IMR-90 (cell line): ENCODE measurements at regions not wholly inside any gene's neighbourhood (a gene's known extent, or its start where the extent isn't known, plus 50 kb on each side); places are given as distances from the start of the nearest gene placed in this dataset.
A peak's percentile ranks its signal among the peaks of the same experiment; 100 is the strongest.

Experiments
- ATAC-seq: fragments of 200-7000 bp; cut with Tn5 transposase; 2 replicates; pipeline ENCODE4 v1.9.1; 2020; ENCODE audit warnings: low read depth, mild to moderate bottlenecking, moderate library complexity
- BruUV-seq: library from RNA; stranded (reverse); fragments of 400-500 nt; replicated peaks from 2 replicates; lab custom pipeline; 2021; lab: Mats Ljungman, UMichigan
- CTCF ChIA-PET: fragments of 300-600 bp; formaldehyde crosslinking; extraction: SDS; loops from one replicate; lab custom pipeline; 2021; ENCODE audit warnings: antibody characterized with exemption; lab: Yijun Ruan, JAX
- POLR2A ChIA-PET: fragments of 300-600 bp; sonication (Branson Sonifier 250); formaldehyde crosslinking; loops from one replicate; lab custom pipeline; 2022; ENCODE audit warnings: antibody characterized with exemption; ENCODE audit not compliant: unreplicated experiment; lab: Charles Lee
- DNase-seq: peaks from one replicate; pipeline ENCODE4 v3.0.0; 2013
- H2AFZ ChIP-seq: replicated peaks from 2 replicates; pipeline ENCODE3; 2013; ENCODE audit warnings: low read length, mild to moderate bottlenecking; ENCODE audit not compliant: poor library complexity
- H2AK5ac ChIP-seq: 2 replicates; pipeline ENCODE4 v1.6.1; 2013; ENCODE audit warnings: low read depth, low read length, inconsistent platforms
- H2AK9ac ChIP-seq: replicated peaks from 2 replicates; pipeline ENCODE3; 2013; ENCODE audit warnings: mild to moderate bottlenecking, low read depth, low read length, moderate library complexity; ENCODE audit not compliant: poor library complexity
- H2BK120ac ChIP-seq: 2 replicates; pipeline ENCODE4 v1.6.1; 2013; ENCODE audit warnings: low read depth, low read length, inconsistent platforms
- H2BK15ac ChIP-seq: 3 replicates; pipeline ENCODE4 v1.6.1; 2013; ENCODE audit warnings: low read depth, low read length, inconsistent platforms
- H2BK20ac ChIP-seq: 2 replicates; pipeline ENCODE4 v1.6.1; 2013; ENCODE audit warnings: low read depth, mild to moderate bottlenecking, inconsistent platforms, low read length, moderate library complexity
- H2BK5ac ChIP-seq: 2 replicates; pipeline ENCODE4 v1.6.1; 2013; ENCODE audit warnings: mild to moderate bottlenecking, low read depth, low read length, inconsistent platforms; ENCODE audit not compliant: poor library complexity, severe bottlenecking
- H3K14ac ChIP-seq: replicated peaks from 2 replicates; pipeline ENCODE4 v1.6.1; 2013; ENCODE audit warnings: low read depth, low read length, inconsistent platforms
- H3K18ac ChIP-seq: 2 replicates; pipeline ENCODE4 v1.6.1; 2013; ENCODE audit warnings: low read depth, low read length, control low read depth
- H3K23ac ChIP-seq: 2 replicates; pipeline ENCODE4 v1.6.1; 2013; ENCODE audit warnings: low read depth, low read length, inconsistent platforms
- H3K27ac ChIP-seq: 2 replicates; pipeline ENCODE4 v1.5.1; 2013; ENCODE audit warnings: mild to moderate bottlenecking, control low read depth, low read length; ENCODE audit not compliant: insufficient read depth
- H3K27me3 ChIP-seq: 2 replicates; pipeline ENCODE4 v1.6.1; 2013; ENCODE audit warnings: low read length; ENCODE audit not compliant: control insufficient read depth, insufficient read depth
- H3K36me3 ChIP-seq: 2 replicates; pipeline ENCODE4 v1.6.1; 2013; ENCODE audit warnings: low read length, mixed read lengths; ENCODE audit not compliant: control insufficient read depth, insufficient read depth
- H3K4ac ChIP-seq: 2 replicates; pipeline ENCODE4 v1.6.1; 2013; ENCODE audit warnings: low read depth, low read length, inconsistent platforms
- H3K4me1 ChIP-seq: 2 replicates; pipeline ENCODE4 v1.6.1; 2013; ENCODE audit warnings: low read length, mixed read lengths; ENCODE audit not compliant: control insufficient read depth, insufficient read depth
- H3K4me2 ChIP-seq: 2 replicates; pipeline ENCODE4 v1.6.1; 2013; ENCODE audit warnings: low read depth, mild to moderate bottlenecking, control low read depth, low read length, moderate library complexity
- H3K4me3 ChIP-seq: 2 replicates; pipeline ENCODE4 v1.5.1; 2013; ENCODE audit warnings: low read depth, mild to moderate bottlenecking, control low read depth, low read length, moderate library complexity; ENCODE audit not compliant: insufficient read depth
- H3K56ac ChIP-seq: 2 replicates; pipeline ENCODE4 v1.6.1; 2013; ENCODE audit warnings: low read length, inconsistent platforms; ENCODE audit not compliant: insufficient read depth; ENCODE audit errors: extremely low read depth
- H3K79me1 ChIP-seq, 2 experiments: 2 replicates each; pipeline ENCODE4 v1.6.1; 2013; ENCODE audit warnings: low read length in 2 of 2, inconsistent platforms in 1 of 2, low read depth in 1 of 2
- H3K9ac ChIP-seq: 2 replicates; pipeline ENCODE4 v1.6.1; 2013; ENCODE audit warnings: low read depth, low read length, control low read depth
- H3K9me1 ChIP-seq: 2 replicates; pipeline ENCODE4 v1.6.1; 2013; ENCODE audit warnings: low read length, inconsistent platforms; ENCODE audit not compliant: insufficient read depth
- H3K9me3 ChIP-seq: 2 replicates; pipeline ENCODE4 v1.6.1; 2013; ENCODE audit warnings: low read length; ENCODE audit not compliant: control insufficient read depth, insufficient read depth
- H4K20me1 ChIP-seq: 2 replicates; pipeline ENCODE4 v1.6.1; 2013; ENCODE audit warnings: low read length, inconsistent platforms; ENCODE audit not compliant: insufficient read depth
- H4K5ac ChIP-seq: 2 replicates; pipeline ENCODE4 v1.6.1; 2013; ENCODE audit warnings: mild to moderate bottlenecking, low read depth, low read length, control low read depth
- H4K8ac ChIP-seq, 2 experiments: 2 replicates each; pipeline ENCODE4 v1.6.1; 2013; ENCODE audit warnings: low read depth in 2 of 2, low read length in 2 of 2, control low read depth in 1 of 2, inconsistent platforms in 1 of 2
- H4K91ac ChIP-seq: 2 replicates; pipeline ENCODE4 v1.6.1; 2013; ENCODE audit warnings: low read depth, low read length, inconsistent platforms; ENCODE audit not compliant: insufficient read depth
- BHLHE40 ChIP-seq: fragments of 150-350 bp; IDR thresholded peaks from 2 replicates; pipeline ENCODE4 v1.6.1; 2016; ENCODE audit warnings: mild to moderate bottlenecking, low read depth, low read length
- MAFK ChIP-seq: IDR thresholded peaks from 2 replicates; pipeline ENCODE4 v1.6.1; 2012; ENCODE audit warnings: low read depth, low read length, improper control_type of control experiment
- RFX5 ChIP-seq: IDR thresholded peaks from 2 replicates; pipeline ENCODE4 v1.8.0; 2012; ENCODE audit warnings: low read depth, mild to moderate bottlenecking, low read length, moderate library complexity
- SMC3 ChIP-seq: fragments of 150-350 bp; IDR thresholded peaks from 2 replicates; pipeline ENCODE4 v1.6.1; 2016; ENCODE audit warnings: low read depth, mild to moderate bottlenecking, antibody characterized with exemption, low read length, moderate library complexity
- WGBS, 2 experiments: methylation state at CpG; one replicate each; pipeline versions ENCODE4 v1.1.5 to v1.1.7; 2013; ENCODE audit warnings: missing lambda C conversion rate in 2 of 2; ENCODE audit not compliant: insufficient read length in 1 of 2; ENCODE audit errors: extremely low coverage in 2 of 2; 5-methylcytosine and 5-hydroxymethylcytosine counted together
- dilution Hi-C: fragments of 300-500 bp; cut with HindIII; formaldehyde crosslinking; loops from one replicate; pipeline ENCODE4 v1.14.3; 2018; ENCODE audit warnings: low sequenced_read_pairs; ENCODE audit not compliant: unreplicated experiment
- in situ Hi-C: fragments of 300-500 bp; cut with MboI; formaldehyde crosslinking; loops from 3 replicates; pipeline ENCODE4 v1.14.3; 2019; ENCODE audit warnings: low sequenced_read_pairs, inconsistent platforms, mixed read lengths
- intact Hi-C: fragments of 100-400 bp; cut with micrococcal nuclease; formaldehyde crosslinking; loops from 2 replicates; pipeline ENCODE4 v1.10.0; 2022

GRCh38 chr3:104952146-104952972 lies 414.4 kb upstream of the ALCAM start:
- H3K56ac ChIP-seq = no peak overlapping the region
- H3K23ac ChIP-seq = peak overlapping the region; percentile 18; the same call in 1 of the 2 replicates
- no peak overlapping the region for H2AFZ ChIP-seq
- POLR2A ChIA-PET = no interaction called here
- H4K5ac ChIP-seq = no peak overlapping the region
- WGBS, 2 experiments = 37% methylated on average over 2 of the region's 2 CpGs; no CpG with 5 or more reads in 1 of the 2 experiments
- DNase-seq = peak; percentile 88
- no peak overlapping the region for H3K9ac ChIP-seq
- H3K4me1 ChIP-seq = peaks cover 4% of the 10 kb centered on the region
- in situ Hi-C loops (no loop called here), dilution Hi-C loops (no loop called here), intact Hi-C loops (no loop called here)
- no peak overlapping the region for H2AK5ac ChIP-seq
- no peak overlapping the region for H3K27ac ChIP-seq
- H2BK20ac ChIP-seq = peak overlapping the region; percentile 11; the same call in 1 of the 2 replicates
- H3K79me1 ChIP-seq = no peaks in the 10 kb centered on the region
- no TSS peak for BruUV-seq
- H3K36me3 ChIP-seq = no peaks in the 10 kb centered on the region
- H2BK5ac ChIP-seq = peak overlapping the region; percentile 63
- ATAC-seq = peak; percentile 95
- H4K20me1 ChIP-seq = no peaks in the 10 kb centered on the region
- H2AK9ac ChIP-seq = no peak overlapping the region
- no peak overlapping the region for H4K91ac ChIP-seq
- H3K18ac ChIP-seq = peak overlapping the region; percentile 75; the same call in 1 of the 2 replicates
- H3K9me1 ChIP-seq = no peaks in the 10 kb centered on the region
- 0 out of 2 replicates have a peak overlapping the region, but pooled peaks have one; percentile 8 for H3K14ac ChIP-seq
- peak overlapping the region; percentile 10; the same call in 1 of the 2 replicates for H3K4ac ChIP-seq
- H3K4me2 ChIP-seq = peak overlapping the region; percentile 55
- H3K27me3 ChIP-seq = no peaks in the 10 kb centered on the region
- peak overlapping the region; percentile 31; the same call in 1 of the 2 replicates for H2BK120ac ChIP-seq
- no peak overlapping the region for H3K4me3 ChIP-seq
- no peak overlapping the region; the same call in 2 of the 3 replicates for H2BK15ac ChIP-seq
- CTCF ChIA-PET = interaction anchor here (0.6 to 0.7 kb wide), 3 partner anchors 415 to 644 kb away, joined by 4 to 6 read pairs (median 4); partner anchors contain the start of gene ALCAM
- peak overlapping the region in 1 of 2 experiments; percentile 12; a peak in 1 of 4 replicates for H4K8ac ChIP-seq
- TF ChIP-seq RFX5 (no peak), SMC3 (no peak), BHLHE40 (no peak), MAFK (peak; percentile 69)
- no peaks in the 10 kb centered on the region for H3K9me3 ChIP-seq
